ENCODE measurements at regions not wholly inside any gene's neighbourhood (a gene's known extent, or its start where the extent isn't known, plus 50 kb on each side); places are given as distances from the start of the nearest gene placed in this dataset.

- TF ChIP-seq, protein P1, sequence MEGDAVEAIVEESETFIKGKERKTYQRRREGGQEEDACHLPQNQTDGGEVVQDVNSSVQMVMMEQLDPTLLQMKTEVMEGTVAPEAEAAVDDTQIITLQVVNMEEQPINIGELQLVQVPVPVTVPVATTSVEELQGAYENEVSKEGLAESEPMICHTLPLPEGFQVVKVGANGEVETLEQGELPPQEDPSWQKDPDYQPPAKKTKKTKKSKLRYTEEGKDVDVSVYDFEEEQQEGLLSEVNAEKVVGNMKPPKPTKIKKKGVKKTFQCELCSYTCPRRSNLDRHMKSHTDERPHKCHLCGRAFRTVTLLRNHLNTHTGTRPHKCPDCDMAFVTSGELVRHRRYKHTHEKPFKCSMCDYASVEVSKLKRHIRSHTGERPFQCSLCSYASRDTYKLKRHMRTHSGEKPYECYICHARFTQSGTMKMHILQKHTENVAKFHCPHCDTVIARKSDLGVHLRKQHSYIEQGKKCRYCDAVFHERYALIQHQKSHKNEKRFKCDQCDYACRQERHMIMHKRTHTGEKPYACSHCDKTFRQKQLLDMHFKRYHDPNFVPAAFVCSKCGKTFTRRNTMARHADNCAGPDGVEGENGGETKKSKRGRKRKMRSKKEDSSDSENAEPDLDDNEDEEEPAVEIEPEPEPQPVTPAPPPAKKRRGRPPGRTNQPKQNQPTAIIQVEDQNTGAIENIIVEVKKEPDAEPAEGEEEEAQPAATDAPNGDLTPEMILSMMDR (IDR thresholded peaks at IDR 0.05; ENCODE audit: borderline replicate concordance, insufficient read depth, low read depth, low read length), result no peak
- no peak overlapping the region for H3K4me3 ChIP-seq (ENCODE audit: low read depth, low read length)
Measured at GRCh38 chr4:12844141-12844540, 640.0 kb downstream of the RAB28 start.

- H3K4me3 ChIP-seq (ENCODE audit: low read depth, low read length), result no peak overlapping the region
- TF ChIP-seq, protein P1 (IDR thresholded peaks at IDR 0.05; ENCODE audit: borderline replicate concordance, insufficient read depth, low read depth, low read length), result no peak
Measured at GRCh38 chr4:12827966-12828365, 656.2 kb downstream of the RAB28 start.

- no peak overlapping the region for H3K4me3 ChIP-seq (ENCODE audit: low read depth, low read length)
- TF ChIP-seq, protein P1 (IDR thresholded peaks at IDR 0.05; ENCODE audit: borderline replicate concordance, insufficient read depth, low read depth, low read length), result no peak
Measured at GRCh38 chr4:12791536-12791935, 692.6 kb downstream of the RAB28 start.

GRCh38 chr4:12787261-12787660 is 696.9 kb downstream of the RAB28 start:
- no peak overlapping the region for H3K4me3 ChIP-seq (ENCODE audit: low read depth, low read length)
- TF ChIP-seq, protein P1 (IDR thresholded peaks at IDR 0.05; ENCODE audit: borderline replicate concordance, insufficient read depth, low read depth, low read length), result no peak

DNA sequence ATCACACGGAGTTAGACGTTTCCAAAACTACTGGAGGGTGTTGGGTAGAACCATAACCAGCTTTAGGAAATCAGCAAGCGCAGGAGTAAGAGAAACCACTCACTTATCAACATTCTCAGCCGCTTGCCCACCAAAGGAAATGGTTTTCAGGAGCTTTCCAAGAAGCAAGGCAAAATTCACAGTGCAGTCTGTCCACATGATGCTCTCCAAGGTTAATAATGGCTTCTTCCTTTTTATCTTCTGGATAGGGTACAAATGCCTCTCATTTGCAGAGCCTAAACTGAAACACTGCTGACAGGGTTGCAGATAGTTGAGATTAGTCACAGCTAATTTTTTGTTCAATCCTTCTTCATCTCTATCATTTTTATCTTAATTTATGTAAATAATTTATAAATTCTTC is 705.4 kb downstream of the RAB28 start:
- no peak overlapping the region for H3K4me3 ChIP-seq (ENCODE audit: low read depth, low read length)
- TF ChIP-seq, protein P1 (IDR thresholded peaks at IDR 0.05; ENCODE audit: borderline replicate concordance, insufficient read depth, low read depth, low read length), result no peak

DNA sequence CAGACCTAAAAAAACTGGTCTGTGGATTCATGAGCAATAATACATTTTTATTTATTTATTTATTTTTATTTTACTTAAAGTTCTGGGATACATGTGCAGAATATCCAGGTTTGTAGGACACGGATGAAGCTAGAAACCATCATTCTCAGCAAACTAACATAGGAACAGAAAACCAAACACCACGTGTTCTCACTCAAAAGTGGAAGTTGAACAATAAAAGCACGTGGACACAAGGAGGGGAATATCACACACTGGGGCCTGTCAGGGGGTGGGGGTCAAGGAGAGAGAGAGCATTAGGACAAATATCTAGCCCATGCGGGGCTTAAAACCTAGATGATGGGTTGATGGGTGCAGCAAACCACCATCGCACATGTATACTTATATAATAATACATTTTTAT is 705.9 kb downstream of the RAB28 start:
- TF ChIP-seq, protein P1 (IDR thresholded peaks at IDR 0.05; ENCODE audit: borderline replicate concordance, insufficient read depth, low read depth, low read length), result no peak
- no peak overlapping the region for H3K4me3 ChIP-seq (ENCODE audit: low read depth, low read length)

DNA sequence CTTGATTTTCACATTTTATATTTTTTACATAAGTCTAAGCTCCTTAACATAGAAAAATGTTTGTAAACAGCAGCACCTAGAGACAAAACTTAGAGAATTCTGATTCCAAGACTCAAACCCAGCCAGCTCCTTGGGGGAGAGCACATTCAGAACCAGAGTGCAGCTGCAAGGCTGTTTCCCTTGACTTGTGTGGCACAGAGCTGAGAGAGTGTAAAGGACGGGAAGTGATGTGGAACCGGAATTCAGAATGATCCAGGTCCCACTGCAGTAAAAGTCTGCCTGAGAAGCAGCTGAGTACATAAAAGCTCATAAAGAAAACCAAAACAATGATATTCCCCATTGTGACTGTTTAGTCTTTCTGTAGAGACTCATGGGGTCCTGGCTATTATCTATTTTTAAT is 713.8 kb downstream of the RAB28 start:
- TF ChIP-seq, protein P1 (IDR thresholded peaks at IDR 0.05; ENCODE audit: borderline replicate concordance, insufficient read depth, low read depth, low read length), result no peak
- H3K4me3 ChIP-seq (ENCODE audit: low read depth, low read length), result no peak overlapping the region

Data from GM12875 (cell line).